GM12878 (cell line): ENCODE measurements at regions not wholly inside any gene's neighbourhood (a gene's known extent, or its start where the extent isn't known, plus 50 kb on each side); places are given as distances from the start of the nearest gene placed in this dataset.
"Not testable (repeated sequence)": the region's sequence is repeated elsewhere in the genome, so short reads cannot be mapped to it uniquely, and the experiment has no call there.

ENCODE experiments used
- CEBPB ChIP-seq, 2 experiments: fragments of 150-350 bp in 1 of 2; IDR thresholded peaks; 2 replicates each; pipeline ENCODE4 v1.6.1; 2012 to 2014; ENCODE audit warnings: low read depth in 2 of 2, low read length in 2 of 2, borderline replicate concordance in 1 of 2, inconsistent platforms in 1 of 2
- CREB1 ChIP-seq: IDR thresholded peaks from 2 replicates; pipeline ENCODE4 v1.6.1; 2012; ENCODE audit warnings: low read depth, mild to moderate bottlenecking, inconsistent platforms
- HDAC2 ChIP-seq: fragments of 200-600 bp; sonication (generic); IDR thresholded peaks from 2 replicates; pipeline ENCODE4 v1.6.1; 2017
- POLR2AphosphoS5 ChIP-seq: IDR thresholded peaks from 2 replicates; pipeline ENCODE4 v1.6.1; 2011; ENCODE audit warnings: mild to moderate bottlenecking, low read length, inconsistent platforms
- SIN3A ChIP-seq: IDR thresholded peaks from 2 replicates; pipeline ENCODE4 v1.6.1; 2012; ENCODE audit warnings: low read depth, low read length, improper control_type of control experiment
- SP1 ChIP-seq: IDR thresholded peaks from one replicate; pipeline ENCODE4 v1.6.1; 2011; ENCODE audit warnings: low read depth, low read length
- TF ChIP-seq, protein P1 (sequence below): fragments of 450-650 bp; formaldehyde crosslinking; IDR thresholded peaks from 2 replicates; pipeline ENCODE4 v1.4.0; 2022; ENCODE audit warnings: mild to moderate bottlenecking, moderate library complexity

DNA sequence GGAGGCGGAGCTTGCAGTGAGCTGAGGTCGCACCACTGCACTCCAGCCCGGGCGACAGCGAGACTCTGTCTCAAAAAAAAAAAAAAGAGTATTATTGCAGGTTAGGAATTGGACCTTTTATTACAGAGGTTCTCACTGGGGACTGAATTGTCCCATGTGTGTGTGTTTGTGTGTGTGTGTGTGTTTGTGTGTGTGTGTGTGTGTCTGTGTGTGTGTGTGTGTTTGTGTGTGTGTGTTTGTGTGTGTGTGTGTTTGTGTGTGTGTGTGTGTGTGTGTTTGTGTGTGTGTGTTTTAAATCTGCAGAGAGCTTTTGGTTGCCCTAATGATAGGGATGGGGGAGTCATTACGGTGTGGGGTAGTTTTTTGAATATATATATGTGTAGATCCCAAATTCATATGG lies 84.9 kb downstream of the NPIPA7 start:
- not testable (repeated sequence) for TF ChIP-seq SP1; POLR2AphosphoS5; HDAC2; CEBPB (IDR thresholded peaks at IDR 0.05; ENCODE audit: borderline replicate concordance in 1 of 2, low read depth in 2 of 2, low read length in 2 of 2); CREB1; SIN3A
- TF ChIP-seq, protein P1, sequence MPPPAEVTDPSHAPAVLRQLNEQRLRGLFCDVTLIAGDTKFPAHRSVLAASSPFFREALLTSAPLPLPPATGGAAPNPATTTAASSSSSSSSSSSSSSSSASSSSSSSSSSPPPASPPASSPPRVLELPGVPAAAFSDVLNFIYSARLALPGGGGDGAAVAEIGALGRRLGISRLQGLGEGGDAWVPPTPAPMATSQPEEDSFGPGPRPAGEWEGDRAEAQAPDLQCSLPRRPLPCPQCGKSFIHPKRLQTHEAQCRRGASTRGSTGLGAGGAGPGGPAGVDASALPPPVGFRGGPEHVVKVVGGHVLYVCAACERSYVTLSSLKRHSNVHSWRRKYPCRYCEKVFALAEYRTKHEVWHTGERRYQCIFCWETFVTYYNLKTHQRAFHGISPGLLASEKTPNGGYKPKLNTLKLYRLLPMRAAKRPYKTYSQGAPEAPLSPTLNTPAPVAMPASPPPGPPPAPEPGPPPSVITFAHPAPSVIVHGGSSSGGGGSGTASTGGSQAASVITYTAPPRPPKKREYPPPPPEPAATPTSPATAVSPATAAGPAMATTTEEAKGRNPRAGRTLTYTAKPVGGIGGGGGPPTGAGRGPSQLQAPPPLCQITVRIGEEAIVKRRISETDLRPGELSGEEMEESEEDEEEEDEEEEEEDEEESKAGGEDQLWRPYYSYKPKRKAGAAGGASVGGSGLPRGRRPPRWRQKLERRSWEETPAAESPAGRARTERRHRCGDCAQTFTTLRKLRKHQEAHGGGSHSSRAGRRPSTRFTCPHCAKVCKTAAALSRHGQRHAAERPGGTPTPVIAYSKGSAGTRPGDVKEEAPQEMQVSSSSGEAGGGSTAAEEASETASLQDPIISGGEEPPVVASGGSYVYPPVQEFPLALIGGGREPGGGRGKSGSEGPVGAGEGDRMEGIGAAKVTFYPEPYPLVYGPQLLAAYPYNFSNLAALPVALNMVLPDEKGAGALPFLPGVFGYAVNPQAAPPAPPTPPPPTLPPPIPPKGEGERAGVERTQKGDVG (CRISPR knock-in tag): not testable (repeated sequence)
